ENCODE measurements at regions not wholly inside any gene's neighbourhood (a gene's known extent, or its start where the extent isn't known, plus 50 kb on each side); places are given as distances from the start of the nearest gene placed in this dataset.
"Not testable (repeated sequence)": the region's sequence is repeated elsewhere in the genome, so short reads cannot be mapped to it uniquely, and the experiment has no call there.

DNA sequence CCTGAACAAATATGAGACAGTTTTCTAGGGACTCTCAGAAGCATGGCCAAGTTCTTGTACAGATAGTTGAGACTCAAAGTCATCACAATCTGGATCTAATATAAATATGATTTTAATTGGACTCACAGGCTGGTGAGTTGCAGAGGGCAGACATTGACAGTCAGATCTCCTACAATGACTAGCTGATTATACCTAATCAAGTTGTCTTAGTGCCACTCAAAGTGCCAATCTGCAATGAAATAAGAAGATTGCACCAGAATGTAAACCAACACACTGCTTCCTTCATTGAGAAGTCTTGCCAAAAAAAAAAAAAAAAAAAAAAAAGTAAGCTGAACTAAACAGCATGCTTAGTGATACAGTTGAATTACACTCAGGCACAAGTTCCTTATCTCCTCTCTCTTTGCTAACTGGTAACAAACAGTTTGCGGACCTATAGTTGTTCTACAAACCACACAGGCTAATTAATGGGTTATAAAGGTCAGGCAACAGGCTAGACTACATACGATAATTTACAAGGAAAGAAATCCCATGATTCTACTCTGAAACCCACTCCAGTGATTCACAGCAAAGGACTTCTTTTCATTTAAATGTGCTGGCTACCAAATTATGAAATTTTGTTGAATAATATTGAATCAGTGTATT lies 107.3 kb upstream of the NIPBL start:
- Mint-ChIP-seq H3K9me3 (ENCODE audit: low read depth) (peaks cover 4% of the 10 kb centered on the region), H3K4me1 (ENCODE audit: low read depth) (no peaks in the 10 kb centered on the region), H3K36me3 (peaks cover 3% of the 10 kb centered on the region), H3K4me3 (no peak overlapping the region), H3K27ac (no peak overlapping the region), H3K27me3 (peaks cover 4% of the 10 kb centered on the region)

DNA sequence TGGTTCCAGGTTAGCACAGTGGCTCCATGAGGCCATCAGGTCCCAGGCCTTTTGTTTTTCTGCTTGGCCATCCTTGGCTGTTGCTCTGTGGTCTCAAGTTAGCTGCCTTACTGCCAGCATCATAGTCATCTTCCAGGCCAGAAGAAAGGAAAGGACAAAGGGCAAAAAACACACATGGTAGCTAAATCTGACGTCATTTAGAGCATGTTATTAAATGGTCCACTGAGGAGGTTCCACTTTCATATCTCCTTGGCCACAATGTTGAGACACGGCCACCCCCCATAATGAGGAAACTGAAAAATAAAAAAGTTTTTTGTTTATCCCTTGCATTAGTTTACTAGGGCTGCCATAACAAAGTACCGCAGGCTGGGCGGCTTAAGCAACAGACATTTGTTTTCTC lies 106.4 kb upstream of the NIPBL start:
- H3K4me1 Mint-ChIP-seq (ENCODE audit: low read depth) = no peaks in the 10 kb centered on the region

DNA sequence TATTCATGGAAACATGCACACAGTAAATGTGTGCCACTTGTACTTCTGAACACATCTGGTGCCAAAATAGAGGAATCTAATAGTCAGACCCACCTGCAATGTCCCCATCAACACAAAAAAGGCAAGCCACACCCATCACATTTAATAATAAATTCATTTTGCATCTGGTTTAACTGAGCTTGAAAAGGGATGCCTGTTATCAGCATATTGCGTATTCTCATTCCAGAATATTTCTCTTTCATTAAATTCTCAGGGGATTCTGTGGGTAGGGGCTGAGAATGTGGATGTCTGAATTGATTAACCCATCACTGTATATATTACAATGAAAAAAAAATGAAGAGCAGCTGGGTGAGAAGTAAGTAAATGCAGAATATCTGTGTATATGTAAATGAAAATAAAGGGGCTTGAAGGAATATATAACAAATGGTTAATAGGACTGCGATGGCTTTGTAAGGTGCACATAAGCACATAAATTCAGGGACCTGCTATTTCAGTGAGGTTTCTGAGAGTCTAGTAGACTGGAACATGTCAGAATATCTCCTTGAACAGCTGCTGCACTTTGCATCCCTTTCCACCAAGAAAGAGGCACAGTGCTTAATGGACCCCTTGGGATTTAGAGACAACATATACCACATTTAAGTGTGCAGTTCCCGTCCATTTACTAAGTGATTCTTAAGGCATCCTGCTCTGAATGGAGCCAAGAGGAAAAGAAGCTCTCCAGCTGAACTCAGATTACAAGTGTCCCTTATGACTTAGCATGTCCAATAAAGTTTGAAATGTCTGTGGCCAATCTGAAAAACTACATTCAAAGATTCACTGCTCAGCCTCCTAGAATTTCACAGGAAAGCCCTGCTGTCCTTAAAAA lies 104.1 kb upstream of the NIPBL start:
- Mint-ChIP-seq H3K4me1 (ENCODE audit: low read depth) (no peaks in the 10 kb centered on the region), H3K27me3 (no peaks in the 10 kb centered on the region), H3K9me3 (ENCODE audit: low read depth) (no peaks in the 10 kb centered on the region), H3K36me3 (no peaks in the 10 kb centered on the region), H3K4me3 (no peak overlapping the region), H3K27ac (no peak overlapping the region)

More for the DNA sequence above, 106.4 kb upstream of the NIPBL start:
- Mint-ChIP-seq H3K36me3 (peaks cover 3% of the 10 kb centered on the region), H3K9me3 (ENCODE audit: low read depth) (peaks cover 4% of the 10 kb centered on the region), H3K27ac (no peak overlapping the region), H3K4me3 (no peak overlapping the region), H3K27me3 (peaks cover 4% of the 10 kb centered on the region)

DNA sequence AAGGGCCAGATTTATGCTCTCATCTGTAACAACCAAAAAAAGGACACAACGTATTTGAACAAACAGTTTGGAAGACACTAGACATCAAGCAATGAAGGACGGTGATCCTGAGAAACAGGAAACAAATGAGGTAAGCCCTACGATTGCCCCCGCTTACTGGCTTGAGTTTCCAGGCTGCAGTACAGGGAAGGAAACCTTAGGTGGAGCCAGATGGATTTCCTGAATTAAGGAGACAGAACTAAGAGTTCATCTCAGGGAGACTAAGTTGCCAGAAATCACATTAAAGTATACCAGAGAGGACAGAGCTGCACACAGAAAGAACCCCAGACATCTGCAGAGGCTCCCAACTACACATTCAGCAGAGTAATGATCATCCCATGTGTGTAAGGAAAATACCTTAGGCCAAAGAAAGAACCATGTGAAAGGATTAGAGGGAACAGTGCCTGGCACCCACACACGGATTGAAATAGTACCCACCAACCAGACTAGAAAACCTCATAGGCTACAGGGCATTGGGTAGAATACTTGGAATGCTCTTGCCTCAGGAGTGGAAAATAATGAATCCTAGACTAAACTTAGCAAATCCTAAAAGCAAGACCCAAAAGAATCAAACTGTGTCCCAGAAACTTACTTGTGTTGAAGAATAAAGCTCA lies 99.3 kb upstream of the NIPBL start:
- no peak overlapping the region for H3K4me3 Mint-ChIP-seq
- H3K27ac Mint-ChIP-seq = no peak overlapping the region
- H3K9me3 Mint-ChIP-seq (ENCODE audit: low read depth) = no peaks in the 10 kb centered on the region
- no peaks in the 10 kb centered on the region for H3K4me1 Mint-ChIP-seq (ENCODE audit: low read depth)
- no peaks in the 10 kb centered on the region for H3K36me3 Mint-ChIP-seq
- no peaks in the 10 kb centered on the region for H3K27me3 Mint-ChIP-seq

DNA sequence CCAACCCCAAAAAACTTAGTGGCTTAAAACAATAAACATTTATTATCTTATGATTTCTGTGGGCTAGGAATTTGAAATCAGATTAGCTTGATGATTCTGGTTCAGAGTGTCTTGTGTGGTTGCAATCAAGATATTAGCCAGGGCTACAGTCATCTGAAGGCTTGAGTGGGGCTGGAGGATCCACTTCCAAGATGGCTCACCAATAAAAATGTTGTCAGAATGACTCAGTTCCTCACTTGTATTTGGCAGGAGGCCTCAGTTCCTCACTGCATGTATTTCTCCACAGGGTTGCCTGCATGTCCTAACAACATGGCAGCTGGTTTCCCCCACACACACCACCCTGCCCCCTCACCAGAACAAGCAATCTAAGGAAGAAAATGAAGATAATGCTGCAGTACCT lies 98.2 kb upstream of the NIPBL start:
- no peak overlapping the region for H3K4me3 Mint-ChIP-seq
- H3K9me3 Mint-ChIP-seq (ENCODE audit: low read depth) = no peaks in the 10 kb centered on the region
- H3K27me3 Mint-ChIP-seq = no peaks in the 10 kb centered on the region
- H3K4me1 Mint-ChIP-seq (ENCODE audit: low read depth) = no peaks in the 10 kb centered on the region
- no peaks in the 10 kb centered on the region for H3K36me3 Mint-ChIP-seq
- no peak overlapping the region for H3K27ac Mint-ChIP-seq

DNA sequence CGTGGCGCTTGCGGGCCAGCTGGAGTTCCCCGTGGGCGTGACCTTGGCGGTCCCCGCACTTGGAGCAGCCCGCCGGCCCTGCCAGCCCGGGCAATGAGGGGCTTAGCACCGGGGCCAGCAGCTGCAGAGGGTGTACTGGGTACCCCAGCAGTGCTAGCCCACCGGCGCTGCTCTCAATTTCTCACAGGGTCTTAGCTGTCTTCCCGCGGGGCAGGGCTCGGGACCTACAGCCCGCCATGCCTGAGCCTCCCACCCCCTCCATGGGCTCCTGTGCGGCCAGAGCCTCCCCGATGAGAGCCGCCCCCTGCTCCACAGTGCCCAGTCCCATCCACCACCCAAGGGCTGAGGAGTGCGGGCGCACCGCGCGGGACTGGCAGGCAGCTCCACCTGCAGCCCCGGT lies 94.0 kb upstream of the NIPBL start:
- H3K27me3 Mint-ChIP-seq = not testable (repeated sequence)

DNA sequence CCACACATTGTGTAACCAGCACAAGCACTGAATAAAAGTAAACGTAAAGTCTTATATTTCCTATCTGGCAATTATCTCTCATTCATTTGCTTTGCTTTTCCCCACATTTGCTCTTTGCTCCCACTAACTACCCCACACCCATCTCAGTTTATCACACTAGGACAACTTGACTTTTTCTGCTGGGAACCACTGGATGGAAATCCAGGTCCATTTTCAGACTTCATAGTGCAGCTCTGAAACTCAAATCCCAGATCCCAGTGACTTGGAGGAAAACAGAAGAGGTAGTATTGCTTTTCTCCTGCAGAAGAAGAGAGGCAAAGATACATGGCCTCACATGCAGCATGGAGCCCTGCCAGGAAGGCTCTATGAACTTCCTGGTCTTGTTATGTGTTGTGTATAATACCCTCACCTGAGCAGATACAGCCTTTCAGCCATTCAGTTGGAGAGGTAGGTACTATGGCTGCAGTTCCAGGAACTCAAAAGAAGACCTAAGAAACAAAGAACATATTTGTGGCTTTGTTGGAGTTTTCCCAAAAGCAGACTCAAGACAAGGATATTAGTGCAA lies 90.0 kb upstream of the NIPBL start:
- Mint-ChIP-seq H3K4me3 (no peak overlapping the region), H3K36me3 (no peaks in the 10 kb centered on the region), H3K27ac (no peak overlapping the region), H3K9me3 (ENCODE audit: low read depth) (no peaks in the 10 kb centered on the region), H3K4me1 (ENCODE audit: low read depth) (no peaks in the 10 kb centered on the region), H3K27me3 (peaks cover 3% of the 10 kb centered on the region)

More for the DNA sequence above, 94.0 kb upstream of the NIPBL start:
- H3K4me3 Mint-ChIP-seq; H3K9me3 Mint-ChIP-seq (ENCODE audit: low read depth); H3K4me1 Mint-ChIP-seq (ENCODE audit: low read depth); H3K27ac Mint-ChIP-seq; H3K36me3 Mint-ChIP-seq: not testable (repeated sequence)

DNA sequence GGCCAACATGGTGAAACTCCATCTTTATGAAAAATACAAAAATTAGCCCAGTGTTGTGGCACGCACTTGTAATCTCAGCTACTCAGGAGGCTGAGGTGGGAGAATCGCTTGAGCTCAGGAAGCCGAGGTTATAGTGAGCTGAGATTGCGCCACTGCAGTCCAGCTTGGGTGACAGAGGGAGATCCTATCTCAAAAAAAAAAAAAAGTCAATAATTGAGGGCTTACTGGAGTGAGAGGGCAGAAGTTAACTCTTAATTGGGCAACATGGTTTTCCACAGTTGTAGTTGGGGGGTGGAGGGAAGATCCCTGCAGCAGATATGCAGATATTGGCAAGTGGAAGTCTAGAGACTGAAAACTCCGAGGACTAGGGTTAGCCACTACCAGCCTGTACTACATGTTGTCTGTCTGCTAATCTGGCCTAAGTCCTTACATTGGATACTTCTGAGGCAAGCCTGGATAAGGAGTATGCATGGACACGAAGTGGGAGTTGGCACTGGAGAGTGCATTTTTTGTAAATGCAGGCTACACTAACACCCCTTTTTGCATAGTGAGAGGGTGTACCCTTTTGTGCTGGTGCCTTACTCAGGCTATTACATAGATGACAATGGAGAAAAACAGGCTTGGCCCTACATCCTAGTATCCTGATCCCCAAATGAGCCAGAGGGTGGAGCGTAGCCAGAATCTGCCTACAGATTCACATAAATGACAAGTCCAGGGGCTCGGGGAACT lies 89.0 kb upstream of the NIPBL start:
- peaks cover 6% of the 10 kb centered on the region for H3K27me3 Mint-ChIP-seq
- no peak overlapping the region for H3K4me3 Mint-ChIP-seq
- no peaks in the 10 kb centered on the region for H3K36me3 Mint-ChIP-seq
- H3K4me1 Mint-ChIP-seq (ENCODE audit: low read depth) = no peaks in the 10 kb centered on the region
- no peak overlapping the region for H3K27ac Mint-ChIP-seq
- H3K9me3 Mint-ChIP-seq (ENCODE audit: low read depth) = no peaks in the 10 kb centered on the region

DNA sequence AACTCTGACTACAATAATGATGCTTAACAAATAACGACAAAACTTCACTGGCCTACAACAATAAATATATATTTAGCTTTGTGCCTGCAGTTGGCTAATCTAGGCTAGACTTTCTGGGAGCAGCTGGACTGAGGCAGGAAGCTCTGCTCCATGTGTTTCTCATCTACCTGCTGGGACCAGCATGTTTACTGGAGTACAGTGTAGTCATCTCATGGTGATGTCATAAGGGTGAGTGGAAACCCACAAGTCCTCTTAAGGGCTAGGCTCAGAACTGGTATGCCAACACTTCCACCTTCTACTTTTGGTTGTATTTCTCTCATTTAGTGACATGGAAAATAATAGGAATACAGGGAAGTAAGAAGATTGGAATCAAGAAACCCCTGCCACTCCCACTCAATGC lies 85.7 kb upstream of the NIPBL start:
- Mint-ChIP-seq H3K27ac (no peak overlapping the region), H3K4me3 (no peak overlapping the region), H3K4me1 (ENCODE audit: low read depth) (no peaks in the 10 kb centered on the region), H3K9me3 (ENCODE audit: low read depth) (no peaks in the 10 kb centered on the region), H3K36me3 (no peaks in the 10 kb centered on the region), H3K27me3 (peaks cover 6% of the 10 kb centered on the region)

DNA sequence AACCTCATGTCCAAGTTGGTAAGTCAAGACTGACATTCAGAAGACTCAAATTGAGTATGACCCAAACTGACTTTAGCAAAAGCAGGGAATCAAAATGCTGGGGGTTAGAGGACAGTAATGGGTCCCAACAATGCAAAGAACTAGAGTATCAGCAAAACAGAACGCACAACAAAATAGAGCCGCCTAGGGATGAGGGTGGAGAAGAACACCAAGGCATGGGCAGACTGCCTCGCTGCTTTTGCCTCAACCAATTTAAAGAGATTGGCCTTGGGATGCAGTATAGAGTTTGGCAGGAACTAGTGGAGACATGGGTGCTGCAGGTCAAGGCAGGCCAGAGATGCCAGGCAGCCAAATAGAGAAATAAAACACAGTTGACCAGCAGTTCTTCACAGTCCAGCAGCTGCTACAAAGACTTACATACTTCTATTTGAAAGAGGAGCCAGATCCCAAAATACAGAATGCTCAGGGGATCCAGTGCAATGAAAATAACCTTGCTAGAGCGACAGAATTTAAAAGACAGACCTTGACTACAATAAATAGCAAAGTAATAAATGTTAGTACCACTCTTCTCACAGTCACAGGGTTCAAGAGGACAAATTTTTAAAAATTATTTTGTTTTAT lies 83.9 kb upstream of the NIPBL start:
- H3K27ac Mint-ChIP-seq = no peak overlapping the region
- no peaks in the 10 kb centered on the region for H3K36me3 Mint-ChIP-seq
- no peaks in the 10 kb centered on the region for H3K9me3 Mint-ChIP-seq (ENCODE audit: low read depth)
- no peak overlapping the region for H3K4me3 Mint-ChIP-seq
- H3K4me1 Mint-ChIP-seq (ENCODE audit: low read depth) = no peaks in the 10 kb centered on the region
- H3K27me3 Mint-ChIP-seq = peaks cover 6% of the 10 kb centered on the region

DNA sequence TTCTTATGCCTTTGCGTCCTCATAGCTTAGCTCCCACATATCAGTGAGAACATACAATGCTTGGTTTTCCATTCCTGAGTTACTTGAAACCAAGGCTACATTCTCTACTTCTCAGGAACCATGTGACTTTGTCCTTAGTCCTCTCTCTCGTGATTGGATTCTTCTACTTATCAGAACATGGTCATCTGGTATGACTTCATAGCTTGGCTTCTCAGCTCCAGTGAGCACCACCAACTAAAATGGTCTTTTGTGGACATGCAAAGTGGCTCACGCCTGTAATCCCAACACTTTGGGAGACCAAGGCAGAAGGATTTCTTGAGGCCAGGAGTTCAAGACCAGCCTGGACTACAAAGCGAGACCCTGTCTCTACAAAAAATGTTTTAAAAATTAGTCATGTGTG lies 81.2 kb upstream of the NIPBL start:
- Mint-ChIP-seq H3K4me3 (no peak overlapping the region), H3K27ac (no peak overlapping the region), H3K4me1 (ENCODE audit: low read depth) (no peaks in the 10 kb centered on the region), H3K27me3 (peaks cover 6% of the 10 kb centered on the region), H3K36me3 (no peaks in the 10 kb centered on the region), H3K9me3 (ENCODE audit: low read depth) (no peaks in the 10 kb centered on the region)

DNA sequence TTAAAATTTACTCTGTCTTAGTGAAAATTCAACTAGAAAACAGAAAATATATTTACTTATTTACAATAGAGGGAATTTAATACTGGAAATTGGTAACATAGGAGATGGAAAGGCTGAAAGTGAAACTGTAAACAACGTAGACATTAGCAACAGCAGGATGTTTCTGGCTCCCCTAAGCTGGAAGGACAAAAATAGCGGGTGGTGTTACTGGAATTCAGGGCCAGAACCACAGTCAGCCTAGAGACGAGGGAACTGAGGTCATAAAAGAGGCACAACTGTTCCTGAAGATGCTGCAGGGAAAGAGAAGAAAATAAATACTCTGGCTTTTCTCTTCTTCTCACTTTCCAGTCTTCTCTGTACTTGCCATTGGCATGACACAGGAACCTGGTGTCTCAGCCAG lies 80.4 kb upstream of the NIPBL start:
- H3K4me3 Mint-ChIP-seq = no peak overlapping the region
- H3K9me3 Mint-ChIP-seq (ENCODE audit: low read depth) = no peaks in the 10 kb centered on the region
- H3K4me1 Mint-ChIP-seq (ENCODE audit: low read depth) = no peaks in the 10 kb centered on the region
- no peak overlapping the region for H3K27ac Mint-ChIP-seq
- peaks cover 3% of the 10 kb centered on the region for H3K27me3 Mint-ChIP-seq
- H3K36me3 Mint-ChIP-seq = no peaks in the 10 kb centered on the region

DNA sequence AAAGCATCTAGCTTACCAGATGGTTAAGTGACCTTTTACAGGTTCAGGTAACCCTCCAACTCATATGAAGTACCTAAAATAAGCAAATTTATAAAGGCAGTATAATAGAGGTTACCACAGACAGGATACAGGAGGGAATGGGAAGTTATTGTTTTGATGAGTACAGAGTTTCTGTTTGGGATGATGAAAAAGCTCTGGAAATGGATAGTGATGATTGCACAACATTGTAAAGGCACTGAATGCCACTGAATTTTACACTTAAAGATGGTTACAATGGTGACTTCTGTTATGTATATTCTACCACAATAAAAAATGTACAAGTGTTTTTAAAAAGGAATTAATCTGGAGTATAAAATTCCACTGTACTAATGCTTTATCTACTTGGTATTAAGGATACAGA lies 75.0 kb upstream of the NIPBL start:
- H3K4me1 Mint-ChIP-seq (ENCODE audit: low read depth) = no peaks in the 10 kb centered on the region
- no peaks in the 10 kb centered on the region for H3K27me3 Mint-ChIP-seq
- no peaks in the 10 kb centered on the region for H3K36me3 Mint-ChIP-seq
- no peak overlapping the region for H3K27ac Mint-ChIP-seq
- no peaks in the 10 kb centered on the region for H3K9me3 Mint-ChIP-seq (ENCODE audit: low read depth)
- H3K4me3 Mint-ChIP-seq = no peak overlapping the region

DNA sequence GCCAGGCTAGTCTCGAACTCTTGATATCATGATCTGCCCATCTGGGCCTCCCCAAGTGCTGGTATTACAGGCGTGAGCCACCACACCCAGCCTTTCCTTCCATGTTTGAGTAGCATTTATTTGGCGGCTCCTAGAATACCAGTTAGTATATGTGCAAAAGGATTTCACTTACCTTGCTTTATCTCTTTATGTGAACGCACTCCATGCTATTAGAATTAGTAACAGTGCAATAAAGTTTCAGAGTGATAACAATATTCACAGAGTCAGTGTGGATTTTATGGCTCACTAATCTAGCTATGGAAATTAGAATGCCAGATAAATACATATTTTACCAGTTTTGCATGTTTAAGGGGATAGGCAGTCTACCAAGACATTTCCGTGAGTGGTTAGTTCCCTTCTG lies 74.4 kb upstream of the NIPBL start:
- H3K27me3 Mint-ChIP-seq = no peaks in the 10 kb centered on the region
- H3K4me1 Mint-ChIP-seq (ENCODE audit: low read depth) = no peaks in the 10 kb centered on the region
- no peak overlapping the region for H3K27ac Mint-ChIP-seq
- no peaks in the 10 kb centered on the region for H3K9me3 Mint-ChIP-seq (ENCODE audit: low read depth)
- H3K36me3 Mint-ChIP-seq = no peaks in the 10 kb centered on the region
- H3K4me3 Mint-ChIP-seq = no peak overlapping the region

Measured in activated naive CD8-positive, alpha-beta T cell (primary cell).